ENCODE measurements at regions not wholly inside any gene's neighbourhood (a gene's known extent, or its start where the extent isn't known, plus 50 kb on each side); places are given as distances from the start of the nearest gene placed in this dataset.

- Histone ChIP-seq H3K4me2 (ENCODE audit: extremely low read depth, insufficient read depth, low read length) (no peak overlapping the region), H3K9me3 (ENCODE audit: control insufficient read depth, insufficient read depth, low read depth, low read length) (no peaks in the 10 kb centered on the region), H3K4me1 (ENCODE audit: control insufficient read depth, extremely low read depth, insufficient read depth, low read length) (peaks cover 3% of the 10 kb centered on the region), H3K27ac (ENCODE audit: insufficient read depth, low read length) (no peak overlapping the region), H2AFZ (ENCODE audit: low read length) (peak overlapping the region; percentile 83), H4K20me1 (ENCODE audit: control insufficient read depth, extremely low read depth, insufficient read depth, low read length) (no peaks in the 10 kb centered on the region), H3K27me3 (ENCODE audit: control insufficient read depth, insufficient read depth, low read length) (no peaks in the 10 kb centered on the region), H3K4me3 (replicated peaks in 1 of 4; ENCODE audit: control extremely low read depth in 1 of 4, insufficient read depth in 1 of 4, low read depth in 3 of 4, low read length in 4 of 4) (no peak overlapping the region), H3K79me2 (ENCODE audit: control insufficient read depth, insufficient read depth, low read length) (no peaks in the 10 kb centered on the region), H3K9ac (ENCODE audit: insufficient read depth, low read length) (no peak overlapping the region), H3K36me3 (ENCODE audit: control insufficient read depth, insufficient read depth, low read length) (no peaks in the 10 kb centered on the region)
- TF ChIP-seq CTCF (conservative IDR thresholded peaks at IDR 0.05 in 1 of 2, IDR thresholded peaks at IDR 0.05 in 1 of 2; ENCODE audit: low read depth in 1 of 2, low read length in 2 of 2) (no peak), EZH2 (IDR thresholded peaks at IDR 0.05; ENCODE audit: low read length, missing control alignments) (no peak)
- DNase-seq (ENCODE audit: low read depth in 2 of 2) = peak in 1 of 2 donors; percentile 63
These were observed 194.0 kb downstream of the ZFP36L2 start for GRCh38 chr2:43032213-43033015.

- Histone ChIP-seq H4K20me1 (ENCODE audit: control insufficient read depth, extremely low read depth, insufficient read depth, low read length) (no peaks in the 10 kb centered on the region), H3K9ac (ENCODE audit: insufficient read depth, low read length) (no peak overlapping the region), H3K4me2 (ENCODE audit: extremely low read depth, insufficient read depth, low read length) (no peak overlapping the region), H3K27me3 (ENCODE audit: control insufficient read depth, insufficient read depth, low read length) (no peaks in the 10 kb centered on the region), H3K4me1 (ENCODE audit: control insufficient read depth, extremely low read depth, insufficient read depth, low read length) (peaks cover 3% of the 10 kb centered on the region), H2AFZ (ENCODE audit: low read length) (peak overlapping the region; percentile 40), H3K27ac (ENCODE audit: insufficient read depth, low read length) (no peak overlapping the region), H3K79me2 (ENCODE audit: control insufficient read depth, insufficient read depth, low read length) (no peaks in the 10 kb centered on the region), H3K36me3 (ENCODE audit: control insufficient read depth, insufficient read depth, low read length) (no peaks in the 10 kb centered on the region), H3K9me3 (ENCODE audit: control insufficient read depth, insufficient read depth, low read depth, low read length) (no peaks in the 10 kb centered on the region), H3K4me3 (replicated peaks in 1 of 4; ENCODE audit: control extremely low read depth in 1 of 4, insufficient read depth in 1 of 4, low read depth in 3 of 4, low read length in 4 of 4) (no peak overlapping the region)
- TF ChIP-seq CTCF (conservative IDR thresholded peaks at IDR 0.05 in 1 of 2, IDR thresholded peaks at IDR 0.05 in 1 of 2; ENCODE audit: low read depth in 1 of 2, low read length in 2 of 2) (no peak), EZH2 (IDR thresholded peaks at IDR 0.05; ENCODE audit: low read length, missing control alignments) (no peak)
- no peak for DNase-seq (ENCODE audit: low read depth in 2 of 2)
These were observed 194.8 kb downstream of the ZFP36L2 start for GRCh38 chr2:43031471-43032212.

- H3K9ac ChIP-seq (ENCODE audit: insufficient read depth, low read length) = no peak overlapping the region
- no peaks in the 10 kb centered on the region for H3K9me3 ChIP-seq (ENCODE audit: control insufficient read depth, insufficient read depth, low read depth, low read length)
- no peak for TF ChIP-seq CTCF (conservative IDR thresholded peaks at IDR 0.05 in 1 of 2, IDR thresholded peaks at IDR 0.05 in 1 of 2; ENCODE audit: low read depth in 1 of 2, low read length in 2 of 2)
- TF ChIP-seq EZH2 (IDR thresholded peaks at IDR 0.05; ENCODE audit: low read length, missing control alignments) = no peak
- H3K79me2 ChIP-seq (ENCODE audit: control insufficient read depth, insufficient read depth, low read length) = no peaks in the 10 kb centered on the region
- no peak for DNase-seq (ENCODE audit: low read depth in 2 of 2)
- no peak overlapping the region for H3K4me2 ChIP-seq (ENCODE audit: extremely low read depth, insufficient read depth, low read length)
- H2AFZ ChIP-seq (ENCODE audit: low read length) = no peak overlapping the region
- H3K27me3 ChIP-seq (ENCODE audit: control insufficient read depth, insufficient read depth, low read length) = no peaks in the 10 kb centered on the region
- peaks cover 3% of the 10 kb centered on the region for H3K4me1 ChIP-seq (ENCODE audit: control insufficient read depth, extremely low read depth, insufficient read depth, low read length)
- H3K36me3 ChIP-seq (ENCODE audit: control insufficient read depth, insufficient read depth, low read length) = no peaks in the 10 kb centered on the region
- no peak overlapping the region for H3K4me3 ChIP-seq (replicated peaks in 1 of 4; ENCODE audit: control extremely low read depth in 1 of 4, insufficient read depth in 1 of 4, low read depth in 3 of 4, low read length in 4 of 4)
- no peaks in the 10 kb centered on the region for H4K20me1 ChIP-seq (ENCODE audit: control insufficient read depth, extremely low read depth, insufficient read depth, low read length)
- no peak overlapping the region for H3K27ac ChIP-seq (ENCODE audit: insufficient read depth, low read length)
These were observed 195.7 kb downstream of the ZFP36L2 start for GRCh38 chr2:43030551-43031307.

All from fibroblast of lung (primary cell).